SK-N-SH treated with all-trans-retinoic acid at 6 μM for 48 hours (cell line): ENCODE measurements at regions not wholly inside any gene's neighbourhood (a gene's known extent, or its start where the extent isn't known, plus 50 kb on each side); places are given as distances from the start of the nearest gene placed in this dataset.

ENCODE experiments used
- TCF4 ChIP-seq: fragments of 250-450 bp; sonication (Bioruptor Pico); IDR thresholded peaks from 2 replicates; pipeline ENCODE4 v1.8.0; 2021; ENCODE audit warnings: mild to moderate bottlenecking, moderate library complexity, borderline replicate concordance
- TF ChIP-seq, protein P1 (sequence below): fragments of 250-450 bp; sonication (Bioruptor Pico); IDR thresholded peaks from 2 replicates; pipeline ENCODE4 v1.5.1; 2020; ENCODE audit warnings: low read depth, mild to moderate bottlenecking, moderate library complexity

DNA sequence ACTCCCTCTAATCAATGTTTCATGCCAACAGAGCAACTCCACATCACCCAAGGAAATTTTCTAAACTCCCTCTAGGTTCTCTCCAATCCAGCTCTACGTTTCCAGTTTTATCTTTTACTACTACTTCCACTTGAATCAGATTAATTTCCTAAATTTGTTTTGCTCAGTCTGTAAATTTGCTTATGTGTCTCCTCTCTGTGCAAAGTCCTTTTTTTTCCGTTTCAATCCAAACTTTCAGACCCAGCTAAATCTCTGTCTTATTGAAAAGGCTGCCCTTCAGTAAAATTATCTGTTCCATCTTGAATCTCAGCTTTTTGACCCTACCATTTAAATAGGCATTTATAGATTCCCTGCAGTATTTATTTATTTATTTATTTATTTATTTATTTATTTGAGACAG lies 61.4 kb upstream of the COX10 start:
- TF ChIP-seq TCF4 (CRISPR knock-in tag) = no peak
- TF ChIP-seq, protein P1, sequence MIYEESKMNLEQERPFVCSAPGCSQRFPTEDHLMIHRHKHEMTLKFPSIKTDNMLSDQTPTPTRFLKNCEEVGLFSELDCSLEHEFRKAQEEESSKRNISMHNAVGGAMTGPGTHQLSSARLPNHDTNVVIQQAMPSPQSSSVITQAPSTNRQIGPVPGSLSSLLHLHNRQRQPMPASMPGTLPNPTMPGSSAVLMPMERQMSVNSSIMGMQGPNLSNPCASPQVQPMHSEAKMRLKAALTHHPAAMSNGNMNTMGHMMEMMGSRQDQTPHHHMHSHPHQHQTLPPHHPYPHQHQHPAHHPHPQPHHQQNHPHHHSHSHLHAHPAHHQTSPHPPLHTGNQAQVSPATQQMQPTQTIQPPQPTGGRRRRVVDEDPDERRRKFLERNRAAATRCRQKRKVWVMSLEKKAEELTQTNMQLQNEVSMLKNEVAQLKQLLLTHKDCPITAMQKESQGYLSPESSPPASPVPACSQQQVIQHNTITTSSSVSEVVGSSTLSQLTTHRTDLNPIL (CRISPR knock-in tag) = no peak
